ENCODE measurements at regions not wholly inside any gene's neighbourhood (a gene's known extent, or its start where the extent isn't known, plus 50 kb on each side); places are given as distances from the start of the nearest gene placed in this dataset.

DNA sequence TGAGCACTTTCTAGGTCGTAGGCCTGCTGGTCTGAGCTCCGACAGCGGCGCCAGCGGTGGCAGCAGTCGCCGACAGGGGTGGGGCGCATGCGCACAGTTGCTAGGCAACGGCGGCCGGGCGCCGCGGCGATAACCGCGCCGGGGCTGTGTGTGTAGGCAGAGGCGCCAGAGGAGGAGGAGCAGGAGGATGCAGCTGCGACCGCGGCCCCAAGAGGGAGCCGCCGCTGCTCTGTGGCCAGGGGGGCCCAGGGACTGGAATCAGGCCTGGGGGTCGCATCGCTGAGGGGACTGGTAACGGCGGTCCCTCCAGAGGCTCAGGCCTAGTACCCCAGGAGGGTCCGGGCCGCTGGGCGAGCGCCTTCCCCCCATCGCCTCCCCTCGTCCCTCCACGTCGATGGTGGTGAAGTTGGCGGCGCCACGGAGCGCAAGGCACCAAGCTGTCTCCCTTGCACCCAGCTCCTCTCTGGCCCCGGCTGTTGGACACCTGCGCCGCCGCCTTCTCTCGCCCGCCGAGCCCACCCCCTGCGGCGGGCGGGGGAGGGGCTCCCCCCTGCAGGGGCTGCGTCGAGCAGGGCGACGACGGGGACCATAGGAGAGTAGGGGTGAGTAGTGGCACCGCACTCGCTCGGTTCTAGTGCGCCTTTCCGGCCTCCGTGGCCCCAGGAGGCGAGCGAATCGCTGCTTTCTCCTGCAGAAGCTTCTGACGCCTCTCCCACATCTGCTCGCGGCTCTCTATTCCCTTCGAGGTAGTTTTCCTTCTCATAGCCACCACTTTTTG is 58.6 kb upstream of the ZC4H2 start, which contains the start of gene ZC3H12B:
Gene ZC3H12B, plus strand, starts transcription at position 159 of the 778 bp plus-strand sequence.
- DNase-seq (ENCODE audit: low read depth in 3 of 3) = peak; percentile 57 to 78 (median 62)

DNA sequence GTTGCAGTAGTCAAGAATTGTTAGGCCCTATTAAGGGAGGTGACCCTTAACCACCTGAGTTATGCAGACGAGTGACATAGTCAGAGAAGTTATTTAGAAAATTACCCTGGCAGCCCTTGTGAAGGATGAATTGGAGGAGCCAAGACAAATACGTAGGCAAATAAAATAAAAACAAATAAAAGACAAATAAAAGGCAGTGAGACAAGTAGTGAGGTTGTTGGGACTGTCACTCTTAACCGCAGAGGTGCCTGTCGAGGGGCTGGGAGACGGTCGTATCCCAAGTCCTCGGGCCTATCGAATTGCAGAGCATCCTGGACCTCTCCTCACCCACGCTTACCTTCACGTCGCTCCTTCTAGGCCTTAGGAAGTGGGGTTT is 58.0 kb upstream of the ZC4H2 start:
- DNase-seq (ENCODE audit: low read depth in 3 of 3) = no peak
